GM19438 (cell line): ENCODE measurements at regions not wholly inside any gene's neighbourhood (a gene's known extent, or its start where the extent isn't known, plus 50 kb on each side); places are given as distances from the start of the nearest gene placed in this dataset.

Experiments used
- ATAC-seq: cut with Tn5 transposase; IDR thresholded peaks from one replicate; pipeline ENCODE4 v1.9.1; 2021; ENCODE audit warnings: low read depth; ENCODE audit not compliant: unreplicated experiment

DNA sequence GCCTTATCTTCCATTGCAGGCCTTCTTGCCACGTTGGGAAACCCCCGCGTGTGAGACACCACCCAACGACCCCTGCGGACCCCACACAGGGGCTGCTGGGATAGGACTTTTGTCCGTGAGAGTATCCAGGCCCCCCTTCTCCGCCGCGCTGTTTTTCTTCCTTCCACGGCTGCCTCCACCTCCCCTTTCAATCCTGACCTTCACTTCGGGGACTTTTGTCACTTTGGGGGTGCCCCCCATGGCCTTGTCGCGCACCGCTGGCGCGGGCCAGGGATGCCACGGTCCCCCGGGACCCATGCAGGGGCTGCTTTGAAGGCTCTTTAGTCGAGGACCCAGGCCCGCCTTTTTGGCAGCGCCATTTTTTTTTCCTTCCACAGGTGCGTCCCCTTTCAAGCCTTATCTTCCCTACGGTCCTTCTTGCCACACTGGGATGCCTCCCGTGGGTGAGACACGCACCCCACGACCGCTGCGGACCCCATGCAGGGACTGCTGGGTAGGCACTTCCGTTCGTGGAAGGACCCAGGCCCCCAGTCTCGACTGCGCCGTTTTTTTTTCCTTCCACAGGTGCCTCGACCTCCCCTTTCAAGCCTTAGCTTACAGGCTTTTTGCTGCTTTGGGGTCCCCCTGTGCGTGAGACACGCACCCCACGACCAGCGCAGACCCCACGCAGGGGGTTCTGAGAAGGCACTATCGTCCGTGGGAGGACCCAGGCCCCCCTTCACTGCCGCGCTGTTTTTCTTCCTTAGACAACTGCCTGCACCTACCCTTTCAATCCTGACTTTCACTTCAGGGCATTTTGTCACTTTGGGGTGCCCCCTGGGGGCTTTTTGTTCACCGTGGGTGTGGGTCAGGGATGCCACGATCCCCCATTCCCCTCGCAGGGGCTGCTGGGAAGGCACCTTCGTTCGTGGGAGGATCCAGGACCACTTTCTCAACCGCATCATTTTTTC is 267.4 kb downstream of the ALG10 start:
- no peak for ATAC-seq

DNA sequence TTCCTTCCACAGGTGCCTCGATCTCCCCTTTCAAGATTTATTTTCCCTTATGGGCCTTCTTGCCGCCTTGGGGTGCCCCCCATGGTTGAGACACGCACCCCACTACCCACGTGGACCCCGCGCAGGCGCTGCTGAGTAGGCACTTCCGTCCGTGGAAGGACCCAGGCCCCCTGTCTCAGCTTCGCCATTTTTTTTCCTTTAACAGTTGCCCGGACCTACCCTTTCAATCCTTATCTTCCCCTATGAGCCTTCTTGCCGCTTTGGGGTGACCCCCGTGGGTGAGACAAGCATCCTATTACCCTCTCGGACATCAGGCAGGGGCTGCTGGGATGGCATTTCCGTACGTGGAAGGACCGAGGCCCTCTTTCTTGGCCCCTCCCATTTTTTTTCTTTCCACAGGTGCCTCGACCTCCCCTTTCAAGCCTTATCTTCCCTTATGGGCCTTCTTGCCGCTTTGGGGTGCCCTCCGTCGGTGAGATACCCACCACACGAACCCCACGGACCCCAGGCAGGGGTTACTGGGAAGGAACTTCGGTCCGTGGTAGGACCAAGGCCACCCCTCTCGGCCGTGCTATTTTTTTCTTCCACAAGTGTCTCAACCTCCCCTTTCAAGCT is 268.2 kb downstream of the ALG10 start:
- ATAC-seq: no peak

DNA sequence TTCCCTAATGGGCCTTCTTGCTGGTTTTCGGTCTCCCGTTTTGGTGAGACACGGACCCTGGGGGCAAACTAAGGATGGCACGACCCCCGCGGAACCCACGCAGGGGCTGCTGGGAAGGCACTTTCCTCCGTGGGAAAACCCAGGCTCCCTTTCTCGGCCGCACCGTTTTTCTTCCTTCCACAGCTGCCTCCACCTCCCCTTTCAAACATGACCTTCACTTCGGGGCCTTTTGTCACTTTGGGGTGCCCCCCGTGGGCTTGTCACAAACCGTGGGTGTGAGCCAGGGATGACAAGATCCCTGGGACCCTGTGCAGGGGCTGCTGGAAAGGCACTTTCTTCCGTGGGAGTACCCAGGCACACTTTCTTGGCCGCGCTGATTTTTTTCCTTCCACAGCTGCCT is 268.7 kb downstream of the ALG10 start:
- no peak for ATAC-seq

DNA sequence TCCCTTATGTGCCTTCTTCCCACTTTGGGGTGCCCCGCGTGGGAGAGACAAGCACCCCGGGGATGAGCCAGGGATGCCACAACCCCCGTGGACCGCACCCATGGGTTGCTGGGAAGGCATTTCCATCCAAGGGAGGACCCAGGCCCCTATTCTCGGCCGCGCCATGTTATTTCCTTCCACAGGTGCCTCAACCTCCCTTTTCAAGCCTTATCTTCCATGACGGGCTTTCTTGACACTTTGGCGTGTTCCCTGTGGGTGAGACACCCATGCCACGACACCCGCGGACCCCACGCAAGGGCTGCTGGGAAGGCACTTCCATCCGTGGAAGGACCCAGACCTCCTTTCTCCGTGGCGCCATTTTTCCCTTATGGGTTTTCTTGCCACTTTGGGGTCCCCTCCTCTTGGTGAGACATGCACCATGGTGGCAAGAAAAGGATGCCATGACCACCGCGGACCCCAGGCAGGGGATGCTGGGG is 269.2 kb downstream of the ALG10 start:
- no peak for ATAC-seq

DNA sequence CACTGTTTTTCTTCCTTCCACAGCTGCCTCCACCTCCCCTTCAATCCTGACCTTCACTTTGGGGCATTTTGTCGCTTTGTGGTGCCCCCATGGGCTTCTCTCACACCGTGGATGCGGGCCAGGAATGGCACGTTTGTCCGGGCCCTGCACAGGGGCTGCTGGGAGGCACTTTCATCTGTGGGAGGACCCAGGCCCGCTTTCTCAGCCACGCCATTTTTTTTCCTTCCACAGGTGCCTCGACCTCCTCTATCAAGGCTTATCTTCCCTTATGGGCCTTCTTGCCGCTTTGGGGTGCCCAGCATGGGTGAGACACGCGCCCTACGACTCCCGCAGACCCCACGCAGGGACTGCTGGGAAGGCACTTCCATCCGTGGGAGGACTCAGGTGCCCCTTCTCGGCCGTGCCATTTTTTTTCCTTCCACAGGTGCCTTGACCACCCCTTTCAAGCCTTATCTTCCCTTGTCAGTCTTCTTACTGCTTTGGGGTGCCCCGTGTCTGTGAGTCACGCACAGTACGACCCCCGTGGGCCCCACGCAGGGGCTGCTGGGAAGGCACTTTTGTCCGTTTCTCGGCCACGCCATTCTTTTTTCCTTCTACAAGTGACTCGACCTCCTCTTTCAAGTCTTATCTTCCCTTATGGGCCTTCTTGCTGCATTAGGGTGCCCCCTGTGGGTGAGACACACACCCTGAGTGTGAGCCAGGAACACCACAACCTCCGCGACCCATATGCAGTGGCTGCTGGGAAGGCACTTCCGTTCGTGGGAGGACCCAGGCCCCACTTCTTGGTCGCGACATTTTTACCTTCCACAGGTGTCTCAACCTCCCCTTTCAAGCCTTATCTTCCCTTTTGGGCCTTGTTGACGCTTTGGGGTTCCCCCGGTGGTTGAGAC is 270.7 kb downstream of the ALG10 start:
- ATAC-seq: no peak

DNA sequence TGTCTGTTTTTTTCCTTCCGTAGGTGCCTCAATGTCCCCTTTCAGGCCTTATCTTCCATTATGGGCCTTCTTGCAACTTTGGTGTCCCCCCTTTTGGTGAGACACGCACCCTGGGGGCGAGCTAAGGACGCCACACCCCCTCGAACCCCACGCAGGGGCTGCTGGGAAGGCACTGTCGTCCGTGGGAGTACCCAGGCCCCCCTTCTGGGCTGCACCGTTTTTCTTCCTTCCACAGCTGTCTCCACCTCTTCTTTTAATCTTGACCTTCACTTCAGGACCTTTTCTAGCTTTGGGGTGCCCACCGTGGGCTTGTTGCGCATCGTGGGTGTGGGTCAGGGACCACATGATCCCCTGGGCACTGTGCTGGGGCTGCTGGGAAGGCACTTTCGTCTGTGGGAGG is 271.8 kb downstream of the ALG10 start:
- no peak for ATAC-seq

DNA sequence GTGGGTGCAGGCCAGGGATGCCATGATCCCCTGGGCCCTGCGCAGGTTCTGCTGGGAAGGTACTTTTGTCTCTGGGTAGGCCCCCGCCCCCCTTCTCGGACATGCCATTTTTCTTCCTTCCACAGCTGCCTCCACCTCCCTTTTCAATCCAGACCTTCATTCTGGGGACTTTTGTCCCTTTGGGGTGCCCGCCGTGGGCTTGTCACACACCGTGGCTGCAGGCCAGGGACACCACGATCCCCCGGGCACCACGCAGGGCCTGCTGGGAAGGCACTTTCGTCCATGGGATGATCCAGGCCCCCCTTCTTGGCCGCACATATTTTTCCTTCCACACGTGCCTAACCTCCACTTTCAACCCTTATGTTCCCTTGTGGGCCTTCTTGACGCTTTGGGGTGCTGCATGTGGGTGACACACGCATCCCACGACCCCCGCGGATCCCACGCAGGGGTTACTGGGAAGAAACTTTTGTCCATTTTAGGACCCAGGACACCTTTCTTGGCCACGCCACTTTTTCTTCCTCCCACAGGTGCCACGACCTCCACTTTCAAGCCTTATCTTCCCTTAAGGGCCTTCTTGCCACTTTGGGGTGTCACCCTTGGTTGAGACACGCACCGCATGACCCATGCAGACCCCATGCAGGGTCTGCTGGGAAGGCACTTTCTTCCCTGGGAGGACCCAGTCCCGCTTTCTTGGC is 272.5 kb downstream of the ALG10 start:
- ATAC-seq: no peak

DNA sequence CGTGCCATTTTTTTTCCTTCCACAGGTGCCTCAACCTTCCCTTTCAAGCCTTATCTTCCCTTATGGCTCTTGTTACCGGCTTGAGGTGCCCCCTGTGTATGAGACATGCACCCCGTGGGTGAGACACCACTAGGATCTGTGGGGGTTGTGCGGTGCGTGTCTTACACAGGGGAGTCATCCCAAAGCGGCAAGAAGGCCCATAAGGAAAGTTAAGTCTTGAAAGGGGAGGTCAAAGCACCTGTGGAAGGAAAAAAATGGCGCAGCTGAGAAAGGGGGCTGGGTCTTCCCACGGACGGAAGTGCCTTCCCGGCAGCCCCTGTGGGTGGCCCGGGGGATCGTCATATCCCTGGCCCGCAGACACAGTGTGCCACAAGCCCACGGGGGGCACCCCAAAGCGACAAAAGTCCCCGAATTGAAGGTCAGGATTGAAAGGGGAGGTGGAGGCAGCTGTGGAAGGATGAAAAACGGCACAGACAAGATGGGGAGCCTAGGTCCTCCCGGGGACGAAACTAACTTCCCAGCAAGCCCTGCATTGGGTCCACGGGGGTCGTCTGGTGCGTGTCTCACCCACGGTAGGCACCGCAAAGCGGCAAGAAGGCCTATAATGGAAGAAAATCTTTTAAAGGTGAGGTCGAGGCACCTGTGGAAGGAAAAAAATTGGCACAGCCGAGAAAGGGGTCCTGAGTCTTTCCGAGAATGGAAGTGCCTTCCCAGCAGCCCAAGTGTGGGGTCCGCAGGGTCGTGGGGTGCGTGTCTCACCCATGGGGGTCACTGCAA is 273.3 kb downstream of the ALG10 start:
- no peak for ATAC-seq

DNA sequence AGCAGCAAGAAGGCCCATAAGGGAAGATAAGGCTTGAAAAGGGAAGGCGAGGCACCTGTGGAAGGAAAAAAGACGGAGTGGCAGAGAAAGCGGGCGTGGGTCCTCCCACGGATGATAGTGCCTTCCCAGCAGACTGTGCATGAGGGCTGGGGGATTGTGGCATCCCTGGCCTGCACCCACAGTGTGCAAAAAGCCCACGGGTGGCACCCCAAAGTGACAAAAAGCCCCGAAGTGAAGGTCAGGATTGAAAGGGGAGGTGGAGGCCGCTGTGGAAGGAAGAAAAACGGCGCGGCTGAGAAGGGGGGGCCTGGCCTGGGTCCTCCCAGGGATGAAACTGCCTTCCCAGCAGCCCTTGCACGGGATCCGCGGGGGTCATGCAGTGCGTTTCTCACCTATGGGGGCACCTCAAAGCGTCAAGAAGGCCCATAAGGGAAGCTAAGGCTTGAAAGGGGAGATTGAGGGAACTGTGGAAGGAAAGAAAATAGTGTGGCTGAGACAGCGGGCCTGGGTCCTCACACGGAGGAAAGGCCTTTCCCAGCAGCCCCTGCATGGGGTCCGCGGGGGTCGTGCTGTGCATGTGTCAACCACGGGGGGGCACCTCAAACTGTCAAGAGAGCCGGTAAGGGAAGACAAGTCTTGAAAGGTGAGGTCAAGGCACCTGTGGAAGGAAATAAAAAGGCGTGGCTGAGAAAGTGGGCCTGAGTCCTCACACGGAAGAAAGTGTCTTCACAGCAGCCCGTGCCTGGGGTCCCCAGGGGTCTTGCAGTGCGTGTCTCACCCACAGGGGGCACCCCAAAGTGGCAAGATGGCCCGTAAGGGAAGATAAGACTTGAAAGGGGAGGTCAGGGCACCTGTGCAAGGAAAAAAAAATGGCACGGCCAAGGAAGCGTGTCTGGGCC is 274.1 kb downstream of the ALG10 start:
- no peak for ATAC-seq

DNA sequence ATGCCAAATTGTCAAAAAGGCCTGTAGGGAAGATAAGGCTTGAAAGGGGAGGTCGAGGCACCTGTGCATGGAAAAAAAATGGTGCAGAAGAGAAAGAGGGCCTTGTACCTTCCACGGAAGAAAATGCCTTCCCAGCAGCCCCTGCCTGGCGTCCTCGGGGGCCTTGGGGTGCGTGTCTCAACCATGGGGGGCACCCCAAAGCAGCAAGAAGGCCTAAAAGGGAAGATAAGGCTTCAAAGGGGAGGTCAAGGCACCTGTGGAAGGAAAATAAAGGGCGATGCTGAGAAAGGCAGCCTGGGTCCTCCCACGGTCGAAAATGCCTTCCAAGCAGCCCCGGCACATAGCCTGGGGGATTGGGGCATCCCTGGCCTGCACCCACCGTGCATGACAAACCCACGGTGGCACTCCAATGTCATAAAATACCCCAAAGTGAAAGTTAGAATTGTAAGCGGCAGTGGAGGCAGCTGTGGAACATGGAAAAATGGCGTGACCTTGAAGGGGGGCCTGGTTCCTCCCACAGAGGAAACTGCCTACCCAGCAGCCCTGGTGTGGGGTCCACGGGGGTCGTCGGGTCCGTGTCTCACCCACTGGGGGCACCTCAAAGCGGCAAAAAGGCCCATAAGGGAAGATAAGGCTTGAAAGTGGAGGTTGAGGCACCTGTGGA is 275.0 kb downstream of the ALG10 start:
- ATAC-seq: no peak

DNA sequence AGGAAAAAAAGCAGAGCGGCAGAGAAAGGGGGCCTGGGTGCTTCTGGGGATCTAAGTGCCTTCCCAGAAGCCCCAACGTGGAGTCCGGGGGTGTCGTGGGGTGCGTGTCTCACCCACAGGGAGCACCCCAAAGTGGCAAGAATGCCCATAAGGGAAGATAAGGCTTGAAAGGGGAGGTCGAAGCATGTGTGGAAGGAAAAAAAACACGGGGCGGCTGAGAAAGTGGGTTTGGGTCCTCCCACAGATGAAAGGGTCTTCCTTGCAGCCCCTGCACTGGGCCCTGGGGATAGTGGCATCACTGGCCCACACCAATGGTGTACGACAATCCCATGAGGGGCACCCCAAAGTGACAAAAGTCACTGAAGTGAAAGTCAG is 275.5 kb downstream of the ALG10 start:
- ATAC-seq: no peak

DNA sequence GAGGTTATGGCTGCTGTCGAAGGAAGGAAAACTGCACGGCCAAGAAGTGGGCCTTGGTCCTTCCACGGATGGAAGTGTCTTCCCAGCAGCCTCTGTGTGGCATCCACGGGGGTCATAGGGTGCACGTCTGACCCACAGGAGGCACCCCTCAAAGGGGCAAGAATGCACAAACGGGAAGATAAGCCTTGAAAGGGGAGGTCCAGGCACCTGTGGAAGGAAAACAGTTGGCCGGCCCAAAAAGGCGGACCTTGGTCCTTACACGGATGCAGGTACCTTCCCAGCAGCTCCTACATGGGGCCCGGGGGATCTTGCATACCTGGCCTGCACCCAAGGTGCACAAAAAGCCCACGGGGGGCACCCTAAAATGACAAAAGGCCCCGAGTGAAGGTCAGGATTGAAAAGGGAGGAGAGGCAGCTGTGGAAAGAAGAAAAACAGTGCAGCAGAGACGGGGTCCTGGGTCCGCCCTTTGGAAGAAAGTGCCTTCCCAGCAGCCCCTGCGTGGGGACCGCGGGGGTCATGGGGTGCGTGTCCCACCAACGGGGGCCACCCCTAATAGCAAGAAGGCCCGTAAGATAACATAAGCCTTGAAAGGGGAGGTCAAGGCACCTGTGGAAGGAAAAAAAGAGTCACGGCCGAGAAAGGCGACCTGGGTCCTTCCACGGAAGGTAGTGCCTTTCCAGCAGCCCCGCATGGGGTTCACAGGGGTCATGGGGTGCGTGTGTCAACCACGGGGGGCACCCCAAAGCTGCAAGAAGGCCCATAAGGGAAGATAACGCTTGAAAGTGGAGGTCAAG is 276.1 kb downstream of the ALG10 start:
- ATAC-seq: no peak

DNA sequence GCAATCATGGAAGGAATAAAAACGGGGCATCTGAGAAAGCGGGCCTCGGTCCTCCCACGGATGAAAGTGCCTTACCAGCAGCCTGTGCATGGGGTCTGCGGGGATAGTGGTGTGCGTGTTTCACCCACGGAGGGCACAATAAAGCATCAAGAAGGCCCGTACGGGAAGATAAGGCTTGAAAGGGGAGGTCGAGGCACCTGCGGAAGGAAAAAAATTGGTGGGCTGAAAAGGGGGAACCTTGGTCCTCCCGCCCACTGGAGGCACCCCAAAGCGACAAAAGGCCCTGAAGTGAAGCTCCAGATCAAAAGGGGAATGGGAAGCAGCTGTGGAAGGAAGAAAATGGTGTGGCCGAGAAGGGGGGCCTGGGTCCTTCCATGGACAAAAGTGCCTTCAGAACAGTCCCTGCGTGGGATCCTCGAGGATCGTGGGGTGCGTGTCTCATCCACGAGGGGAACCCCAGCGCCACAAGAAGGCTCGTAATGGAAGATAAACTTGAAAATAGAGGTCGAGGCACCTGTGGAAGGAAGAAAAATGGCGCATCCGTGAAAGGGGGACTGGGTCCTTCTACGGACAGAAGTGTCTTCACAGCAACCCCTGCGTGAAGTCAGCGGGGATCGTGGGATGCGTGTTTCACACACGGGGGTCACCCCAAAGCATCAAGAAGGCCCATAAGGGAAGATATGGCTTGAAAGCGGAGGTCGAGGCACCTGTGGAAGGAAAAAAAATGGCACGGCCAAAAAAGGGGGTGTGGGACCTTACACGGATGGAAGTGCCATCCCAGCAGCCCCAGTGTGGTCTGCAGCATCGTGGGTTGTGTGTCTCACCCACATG is 276.9 kb downstream of the ALG10 start:
- ATAC-seq: no peak

DNA sequence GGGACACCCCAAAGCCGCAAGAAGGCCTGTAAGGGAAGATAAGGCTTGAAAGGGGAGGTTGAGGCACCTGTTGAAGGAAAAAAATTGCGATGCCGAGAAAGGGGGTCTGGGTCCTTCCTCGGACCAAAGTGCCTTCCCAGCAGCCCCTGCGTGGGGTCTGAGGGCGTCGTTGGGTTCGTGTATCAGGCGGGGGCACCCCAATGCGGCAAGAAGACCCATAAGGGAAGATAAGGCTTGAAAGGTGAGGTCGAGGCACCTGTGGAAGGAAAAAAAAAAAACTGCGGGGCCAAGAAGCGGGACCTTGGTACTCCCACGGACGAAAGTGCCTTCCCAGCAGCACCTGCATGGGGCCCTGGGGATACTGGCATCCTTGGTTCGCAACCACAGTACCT is 277.5 kb downstream of the ALG10 start:
- no peak for ATAC-seq

DNA sequence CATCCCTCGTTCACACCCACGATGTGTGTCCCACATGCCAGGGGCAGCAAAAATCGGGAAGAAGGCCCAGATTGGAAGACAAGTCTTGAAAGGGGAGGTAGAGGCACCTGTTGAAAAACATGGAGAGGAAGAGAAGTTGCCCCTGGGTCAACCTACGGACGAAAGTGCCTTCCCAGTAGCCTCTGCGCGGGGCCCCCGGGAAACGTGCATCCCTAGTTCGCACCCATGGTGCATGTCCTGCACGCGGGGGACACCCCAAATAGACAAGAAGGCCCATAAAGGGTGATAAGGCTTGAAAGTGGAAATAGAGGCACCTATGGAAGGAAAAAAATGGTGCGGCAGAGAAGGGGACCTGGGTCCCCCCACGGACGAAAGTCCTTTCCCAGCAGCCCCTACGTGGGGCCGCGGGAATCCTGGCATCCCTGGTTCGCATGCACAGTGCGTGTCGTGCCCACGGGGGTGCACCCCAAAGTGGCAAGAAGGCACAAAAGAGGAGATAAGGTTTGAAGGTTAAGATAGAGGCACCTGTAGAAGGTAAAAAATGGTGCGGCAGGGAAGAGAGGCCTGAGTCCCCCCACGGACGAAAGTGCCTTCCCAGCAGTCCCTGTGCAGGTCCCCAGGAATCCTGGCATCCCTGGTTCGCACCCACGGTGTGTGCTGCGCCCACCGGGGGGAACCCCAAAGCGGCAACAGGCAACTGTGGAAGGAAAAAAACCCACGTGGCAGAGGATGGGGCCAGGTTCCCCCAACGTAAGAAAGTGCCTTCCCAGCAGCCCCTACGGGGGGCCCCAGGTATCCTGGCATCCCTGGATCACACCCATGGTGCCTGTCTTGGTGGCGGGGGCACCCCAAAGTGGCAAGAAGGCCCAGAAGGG is 278.3 kb downstream of the ALG10 start:
- no peak for ATAC-seq
